HG02763 (cell line): ENCODE measurements at regions not wholly inside any gene's neighbourhood (a gene's known extent, or its start where the extent isn't known, plus 50 kb on each side); places are given as distances from the start of the nearest gene placed in this dataset.

Experiments
- ATAC-seq: cut with Tn5 transposase; IDR thresholded peaks from one replicate; pipeline ENCODE4 v1.9.1; 2021; ENCODE audit warnings: mild to moderate bottlenecking, moderate library complexity; ENCODE audit not compliant: unreplicated experiment

DNA sequence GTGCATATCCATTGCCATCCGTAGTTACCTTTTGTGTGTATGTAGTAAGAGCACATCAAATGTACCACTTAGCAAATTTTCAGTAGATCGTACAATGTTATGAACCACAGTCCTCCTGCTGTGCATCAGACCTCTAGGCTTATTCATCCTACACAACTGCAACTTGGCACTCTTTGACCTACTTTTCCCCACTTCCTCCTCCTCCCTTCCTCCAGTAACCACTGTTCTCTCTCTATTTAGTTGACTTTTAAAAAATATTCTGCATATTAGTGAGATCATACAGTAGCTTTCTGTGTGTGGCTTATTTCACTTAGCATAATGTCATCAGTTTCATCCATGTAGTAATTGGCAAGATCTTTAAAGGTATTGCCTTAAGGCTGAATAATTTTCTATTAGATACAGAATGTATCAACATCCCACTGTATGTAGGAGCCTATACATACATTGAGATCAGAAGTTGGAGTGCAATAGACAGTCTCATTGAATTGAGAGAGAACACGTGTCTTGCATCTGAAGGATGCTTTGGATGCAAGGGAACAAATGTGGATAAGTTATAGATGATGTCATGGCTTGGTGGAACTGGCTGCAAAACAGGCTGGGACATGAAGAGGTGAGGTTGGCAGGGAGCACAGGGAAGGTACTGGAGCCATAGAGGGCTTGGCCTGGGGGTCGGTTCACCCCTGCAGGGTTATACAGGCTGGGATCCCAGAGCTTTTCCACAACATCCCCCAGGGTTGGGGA lies 83.0 kb upstream of the FAM180A start:
- ATAC-seq: no peak

DNA sequence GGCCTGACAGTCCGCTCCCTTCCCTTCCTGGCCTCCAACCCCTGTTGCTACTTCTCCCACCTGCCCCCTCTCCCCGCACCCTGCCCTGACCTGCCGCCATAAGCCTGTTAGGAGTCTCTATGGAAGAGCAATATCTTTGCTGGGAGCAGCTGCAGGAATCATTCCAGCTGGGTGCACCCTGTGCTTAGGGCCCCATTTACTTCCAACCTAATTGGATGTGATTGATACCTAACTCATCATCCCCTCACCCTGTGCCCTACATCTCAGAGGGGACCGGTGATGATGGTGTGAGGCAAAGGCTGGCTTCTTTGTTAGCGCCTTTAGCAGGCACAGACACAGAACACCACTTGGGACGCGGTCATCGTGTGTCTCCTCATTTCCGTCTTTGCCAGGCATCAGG lies 80.0 kb upstream of the FAM180A start:
- ATAC-seq: no peak

DNA sequence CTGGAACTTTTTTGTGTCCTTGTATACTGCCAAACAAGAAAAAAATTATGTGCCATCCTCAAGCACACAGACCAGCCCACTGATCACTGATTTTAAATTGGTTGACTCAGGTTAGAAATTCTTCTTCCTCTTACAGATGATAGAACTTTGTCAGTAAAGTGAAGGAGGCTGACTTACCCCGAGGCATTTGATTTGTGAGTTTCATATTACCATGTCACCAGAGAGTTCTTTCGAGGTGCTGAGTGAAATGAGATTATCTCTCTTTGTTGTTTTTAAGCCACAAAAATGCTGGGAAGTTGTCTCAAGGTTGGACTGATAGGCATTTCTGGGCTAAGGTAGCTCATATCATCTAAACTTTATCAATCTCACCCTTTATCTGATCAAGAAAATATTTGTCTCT lies 78.8 kb upstream of the FAM180A start:
- ATAC-seq: no peak

DNA sequence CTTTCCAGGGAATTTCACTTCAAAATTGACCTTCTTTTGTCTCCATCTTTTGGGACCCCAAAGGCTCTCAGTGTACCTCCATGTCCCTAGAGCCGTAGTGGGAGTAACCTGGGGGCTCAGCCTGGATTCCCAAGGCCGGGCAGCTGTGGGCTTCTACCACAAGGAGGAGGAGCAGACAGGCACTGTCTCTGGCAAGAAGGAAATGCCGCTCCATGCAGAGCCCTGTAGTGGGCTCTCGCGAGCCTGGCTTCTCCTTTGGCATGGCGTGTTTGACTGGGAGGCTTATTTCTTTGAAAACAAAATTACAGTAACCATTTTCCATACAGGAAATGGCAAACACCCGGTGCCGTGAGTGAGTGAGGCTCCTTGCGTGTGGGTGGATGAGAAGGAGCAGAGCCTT lies 76.8 kb upstream of the FAM180A start:
- ATAC-seq: no peak

DNA sequence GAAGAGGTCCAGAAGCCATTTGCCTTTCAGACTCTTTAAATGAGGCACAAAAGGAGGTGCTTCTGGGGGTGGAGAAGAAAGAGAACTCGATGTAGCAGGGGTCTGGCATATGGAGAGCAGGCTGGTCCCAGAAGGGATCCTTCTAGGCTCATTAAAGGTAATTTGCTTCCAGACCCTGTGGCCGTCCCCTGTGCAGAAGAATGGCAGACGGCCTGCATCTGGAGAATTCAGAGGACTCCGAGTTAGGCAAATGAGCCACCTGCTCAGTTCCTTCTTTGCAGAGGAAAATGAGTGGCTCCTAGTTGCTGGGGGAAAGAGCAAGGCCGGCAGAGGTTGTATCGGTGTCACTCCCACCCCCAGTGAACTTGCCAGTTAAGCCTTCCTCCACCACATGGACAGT lies 73.8 kb upstream of the FAM180A start:
- no peak for ATAC-seq

DNA sequence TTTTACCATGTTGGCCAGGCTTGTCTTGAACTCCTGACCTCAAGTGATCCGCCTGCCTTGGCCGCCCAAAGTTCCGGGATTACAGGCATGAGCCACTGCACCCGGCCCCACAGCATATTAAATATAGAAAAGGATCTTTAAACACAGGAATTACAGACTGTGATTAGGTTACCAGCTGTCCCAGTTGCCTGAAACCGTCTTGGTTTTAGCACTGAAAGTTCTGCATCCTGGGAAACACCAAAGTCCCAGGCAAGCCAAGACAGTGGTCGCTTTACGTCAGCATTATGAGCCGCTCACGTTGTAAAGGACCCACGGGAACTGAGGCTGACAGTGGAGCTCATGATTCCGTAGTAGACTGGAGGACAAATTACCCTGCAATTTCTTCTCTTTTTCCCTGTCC lies 69.0 kb upstream of the FAM180A start:
- no peak for ATAC-seq

DNA sequence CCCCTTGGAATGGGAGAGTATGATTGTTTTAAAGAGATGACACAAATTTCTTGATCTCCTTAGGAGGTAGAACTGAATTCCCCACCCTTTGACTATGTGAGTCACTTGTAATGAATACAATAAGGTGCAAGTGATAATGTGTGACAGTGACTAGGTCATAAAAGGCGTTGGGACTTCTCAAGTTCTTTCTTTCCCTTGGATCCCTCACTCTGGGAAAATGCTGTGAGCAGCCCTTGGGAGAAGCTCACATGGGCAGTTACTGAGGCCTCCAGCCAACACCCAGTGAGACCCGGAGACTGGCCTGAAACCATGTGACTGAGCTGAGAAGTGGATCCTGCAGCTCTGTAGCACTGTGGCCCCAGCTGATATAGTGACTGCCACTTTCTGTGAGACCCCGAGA lies 66.4 kb upstream of the FAM180A start:
- no peak for ATAC-seq

DNA sequence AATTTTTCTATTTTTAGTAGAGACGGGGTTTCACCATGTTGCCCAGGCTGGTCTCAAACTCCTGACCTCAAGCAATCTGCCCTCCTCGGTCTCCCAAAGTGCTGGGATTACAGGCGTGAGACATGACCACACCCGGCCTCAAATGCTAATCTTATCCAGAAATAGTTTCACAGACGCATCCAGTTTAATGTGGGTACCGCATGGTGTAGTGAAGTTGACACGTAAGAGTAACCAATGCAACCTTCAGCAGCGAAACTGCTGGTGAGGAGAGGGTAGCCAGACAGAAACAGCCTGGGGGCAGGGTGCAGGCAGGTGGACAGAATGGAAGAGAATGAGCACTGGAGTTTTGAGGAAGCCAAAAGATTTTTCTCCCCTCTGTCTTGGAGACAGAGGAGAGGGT lies 63.5 kb upstream of the FAM180A start:
- no peak for ATAC-seq

DNA sequence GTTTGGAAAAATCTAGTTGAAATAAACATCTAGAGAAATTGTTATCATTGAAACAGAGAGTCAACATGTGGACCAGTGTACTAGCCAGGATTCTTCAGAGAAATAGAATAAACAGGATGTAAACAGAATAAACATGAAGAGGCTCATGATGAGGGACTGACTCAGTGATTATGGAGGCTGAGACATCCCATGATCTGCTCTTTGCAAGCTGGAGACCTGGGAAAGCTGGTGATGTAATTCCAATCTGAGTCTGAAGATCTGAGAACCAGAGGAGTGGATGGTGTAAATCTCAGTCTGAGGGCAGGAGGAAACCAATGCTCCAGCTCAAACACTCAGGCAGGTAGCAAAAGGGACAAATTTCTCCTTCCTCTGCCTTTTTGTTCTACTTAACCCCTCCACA lies 62.9 kb upstream of the FAM180A start:
- no peak for ATAC-seq

DNA sequence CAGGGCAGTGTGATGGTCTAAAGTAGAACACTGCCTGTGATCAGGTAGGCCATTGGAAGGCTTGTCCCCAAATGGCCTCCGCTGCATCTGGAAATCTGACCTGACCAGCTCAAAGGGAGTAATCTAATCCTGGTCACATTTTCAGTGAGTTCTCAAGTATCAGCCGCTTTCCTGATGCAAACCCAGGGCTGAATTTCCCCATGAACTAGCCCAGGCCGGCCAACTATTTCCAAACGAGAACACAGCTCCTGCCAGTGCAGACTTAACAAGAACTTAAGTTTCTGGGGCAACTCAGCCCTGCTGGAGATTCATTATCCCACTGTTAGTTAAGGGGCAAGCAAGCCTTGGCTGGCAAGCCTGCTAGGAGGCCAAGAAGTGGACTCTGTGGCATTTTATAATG lies 59.6 kb upstream of the FAM180A start:
- ATAC-seq: no peak

DNA sequence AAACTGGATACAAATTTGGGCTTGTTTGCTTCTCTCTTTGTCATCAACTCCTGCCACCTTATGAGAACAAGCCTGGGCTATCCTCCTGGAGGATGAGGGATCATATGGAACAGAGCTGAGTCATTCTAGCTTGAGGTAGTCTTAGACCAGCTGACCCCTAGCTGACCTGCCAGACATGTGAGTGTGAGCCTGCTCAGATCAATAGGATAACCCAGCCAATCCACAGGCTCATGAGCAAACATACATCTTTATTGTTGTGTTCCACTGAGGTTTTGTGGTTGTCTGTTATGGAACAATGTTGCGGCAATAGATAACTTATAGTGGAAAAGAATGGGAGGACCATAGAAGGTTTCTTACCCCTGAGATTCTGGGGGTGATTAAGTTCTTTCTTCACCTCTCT lies 54.5 kb upstream of the FAM180A start:
- no peak for ATAC-seq

DNA sequence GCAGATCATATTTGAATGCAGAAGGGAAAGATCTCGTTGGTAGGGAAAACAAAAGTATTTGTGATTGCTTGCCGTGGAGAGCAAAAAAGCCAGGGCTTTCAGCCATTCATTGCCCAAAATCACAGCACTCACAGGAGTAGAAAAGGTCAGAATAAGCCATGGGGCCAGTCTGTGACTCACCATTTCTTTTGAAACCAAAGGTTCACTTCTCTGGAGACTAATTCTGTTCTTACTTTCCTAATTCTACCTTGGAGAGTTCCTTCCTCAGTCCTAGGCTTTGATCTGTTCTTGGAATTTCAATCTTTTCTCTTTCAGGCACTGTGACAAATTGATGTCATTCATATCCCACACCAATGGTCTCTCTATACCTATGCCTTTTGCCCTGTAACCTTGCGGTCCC lies 54.1 kb upstream of the FAM180A start:
- no peak for ATAC-seq

DNA sequence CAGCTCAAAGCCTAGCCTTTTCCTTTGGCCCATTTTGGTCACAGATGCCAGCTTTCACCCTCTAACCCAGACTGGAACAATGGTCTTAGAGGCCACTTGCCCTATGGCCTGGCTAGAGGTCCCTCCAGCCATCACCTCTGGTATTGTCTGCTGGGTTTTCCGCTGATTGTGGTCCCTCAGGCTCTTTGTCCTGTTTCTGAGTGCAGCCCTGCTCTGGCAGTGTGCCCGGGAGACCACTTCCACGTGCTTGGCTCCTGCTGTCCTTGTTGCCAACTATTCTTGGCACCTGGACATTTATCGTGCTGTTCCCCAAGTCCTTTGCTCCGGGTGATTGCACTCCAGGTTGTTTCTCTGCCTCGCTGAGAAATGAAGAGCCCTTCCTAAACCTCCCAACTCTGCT lies 53.3 kb upstream of the FAM180A start:
- ATAC-seq: no peak

DNA sequence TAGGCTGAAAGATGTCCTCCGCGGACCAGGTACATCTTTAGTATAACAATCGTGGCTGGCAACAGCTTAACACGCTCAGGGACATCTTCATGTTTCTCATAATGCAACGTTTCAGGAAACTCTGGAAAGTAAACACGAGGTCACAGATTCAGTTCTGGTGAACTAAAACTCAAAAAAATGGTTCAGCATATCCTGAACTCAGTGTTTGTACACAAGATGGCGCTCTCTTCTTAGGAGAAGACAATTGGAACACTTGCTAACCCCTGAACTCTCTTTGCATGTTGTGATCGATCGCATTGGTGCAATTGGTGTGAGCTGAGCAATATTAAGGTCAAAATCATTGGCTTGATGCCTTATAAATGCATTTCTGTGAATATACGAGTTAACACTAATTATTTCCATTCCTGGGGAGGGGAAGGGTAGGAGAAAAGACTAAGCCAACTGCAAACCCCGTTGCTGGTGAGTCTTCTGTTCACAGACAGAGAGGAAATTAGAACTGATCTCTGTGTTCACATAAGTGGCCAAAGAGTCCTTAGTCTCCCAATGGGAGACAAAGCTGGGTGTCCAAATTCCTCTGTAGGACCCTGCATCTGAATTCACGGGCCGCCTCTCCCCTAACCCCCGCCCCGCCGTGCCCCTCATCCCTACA lies 52.6 kb upstream of the FAM180A start:
- ATAC-seq: no peak

DNA sequence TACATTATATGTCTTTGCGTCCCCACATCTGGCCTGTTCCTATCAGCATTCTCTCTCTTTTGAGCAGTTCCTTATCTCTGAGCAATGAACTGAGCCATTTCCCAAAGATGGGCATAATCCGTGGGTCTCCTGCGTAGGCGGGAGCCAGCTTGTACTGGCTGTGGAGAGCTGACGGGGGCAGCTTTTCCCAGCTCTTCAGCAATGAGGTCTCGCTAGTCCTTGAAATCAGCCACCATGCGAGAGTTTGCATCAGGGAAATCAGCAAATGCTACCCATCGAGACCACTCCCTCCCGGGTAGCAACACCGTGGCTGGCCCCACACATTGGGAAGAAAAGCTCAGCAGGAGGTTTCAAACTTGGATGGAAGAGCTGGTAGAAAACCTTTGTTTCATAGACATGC lies 51.9 kb upstream of the FAM180A start:
- ATAC-seq: no peak

DNA sequence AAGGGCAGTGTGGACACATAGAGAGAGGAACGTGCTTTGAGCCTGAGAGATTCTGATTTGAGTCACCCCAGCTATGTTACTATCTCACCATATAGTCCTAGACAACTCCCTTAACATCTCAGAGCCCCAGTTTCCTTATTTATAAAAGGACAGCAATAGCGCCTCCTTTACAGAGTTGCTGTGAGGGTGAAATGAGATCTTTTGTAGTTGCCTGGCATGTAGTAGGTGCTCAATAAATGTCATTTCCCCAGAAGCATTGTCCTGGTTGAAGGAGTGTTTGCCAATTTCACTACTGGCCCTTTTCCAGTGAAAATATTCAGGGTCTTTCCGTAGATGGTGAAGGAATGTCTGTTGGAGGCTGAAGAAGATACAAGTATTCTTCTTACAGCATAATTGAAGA lies 51.3 kb upstream of the FAM180A start:
- ATAC-seq: no peak
